ENCODE measurements at regions not wholly inside any gene's neighbourhood (a gene's known extent, or its start where the extent isn't known, plus 50 kb on each side); places are given as distances from the start of the nearest gene placed in this dataset.

GRCh38 chrX:80246271-80246670 is 174.0 kb upstream of the TENT5D start:
- H3K27me3 Mint-ChIP-seq, result no peaks in the 10 kb centered on the region
- CTCF ChIA-PET, result no interaction called here
- no peaks in the 10 kb centered on the region for H3K27me3 ChIP-seq (ENCODE audit: control insufficient read depth in 1 of 2, insufficient read depth in 2 of 2, low read length in 2 of 2)
- ATAC-seq (ENCODE audit: poor library complexity) (no peak), DNase-seq (no peak)
- no peak overlapping the region for H3K27ac ChIP-seq (ENCODE audit: low read depth in 1 of 2, low read length in 2 of 2)
- POLR2A ChIA-PET, result no interaction called here
- H3K4me1 Mint-ChIP-seq (ENCODE audit: low read depth), result no peaks in the 10 kb centered on the region
- no peak overlapping the region for H3K27ac Mint-ChIP-seq
- H3K4me3 Mint-ChIP-seq, result no peak overlapping the region
- H3K36me3 Mint-ChIP-seq (ENCODE audit: low read depth), result no peaks in the 10 kb centered on the region
- H3K9me3 ChIP-seq (ENCODE audit: control insufficient read depth in 1 of 2, insufficient read depth in 1 of 2, low read length in 2 of 2), result no peaks in the 10 kb centered on the region
- no peaks in the 10 kb centered on the region for H3K36me3 ChIP-seq (ENCODE audit: insufficient read depth, low read length)
- H3K4me1 ChIP-seq (ENCODE audit: insufficient read depth, low read length), result no peaks in the 10 kb centered on the region
- TF ChIP-seq CTCF (IDR thresholded peaks at IDR 0.05), result no peak
- H3K4me3 ChIP-seq (ENCODE audit: low read length), result no peak overlapping the region
- intact Hi-C loops (cut with DNase I, micrococcal nuclease), result no loop called here
- no peaks in the 10 kb centered on the region for H3K9me3 Mint-ChIP-seq

- ChIA-PET POLR2A (no interaction called here), CTCF (no interaction called here)
- intact Hi-C loops (cut with DNase I, micrococcal nuclease), result no loop called here
- H3K4me3 ChIP-seq (ENCODE audit: low read length), result no peak overlapping the region
- DNase-seq (no peak), ATAC-seq (ENCODE audit: poor library complexity) (no peak)
- no peaks in the 10 kb centered on the region for H3K27me3 ChIP-seq (ENCODE audit: control insufficient read depth in 1 of 2, insufficient read depth in 2 of 2, low read length in 2 of 2)
- H3K27ac ChIP-seq (ENCODE audit: low read depth in 1 of 2, low read length in 2 of 2), result no peak overlapping the region
- Mint-ChIP-seq H3K4me3 (no peak overlapping the region), H3K4me1 (ENCODE audit: low read depth) (no peaks in the 10 kb centered on the region), H3K27me3 (no peaks in the 10 kb centered on the region), H3K9me3 (no peaks in the 10 kb centered on the region), H3K27ac (no peak overlapping the region), H3K36me3 (ENCODE audit: low read depth) (no peaks in the 10 kb centered on the region)
- H3K9me3 ChIP-seq (ENCODE audit: control insufficient read depth in 1 of 2, insufficient read depth in 1 of 2, low read length in 2 of 2), result no peaks in the 10 kb centered on the region
- TF ChIP-seq CTCF (IDR thresholded peaks at IDR 0.05), result no peak
- H3K36me3 ChIP-seq (ENCODE audit: insufficient read depth, low read length), result no peaks in the 10 kb centered on the region
- H3K4me1 ChIP-seq (ENCODE audit: insufficient read depth, low read length), result no peaks in the 10 kb centered on the region
Measured at GRCh38 chrX:80266287-80266686, 154.0 kb upstream of the TENT5D start.

GRCh38 chrX:80266979-80267378 is 153.3 kb upstream of the TENT5D start:
- H3K27me3 Mint-ChIP-seq, result no peaks in the 10 kb centered on the region
- no peaks in the 10 kb centered on the region for H3K4me1 ChIP-seq (ENCODE audit: insufficient read depth, low read length)
- ATAC-seq (ENCODE audit: poor library complexity) (no peak), DNase-seq (no peak)
- CTCF ChIA-PET, result no interaction called here
- intact Hi-C loops (cut with DNase I, micrococcal nuclease), result no loop called here
- H3K27ac Mint-ChIP-seq, result no peak overlapping the region
- H3K4me1 Mint-ChIP-seq (ENCODE audit: low read depth), result no peaks in the 10 kb centered on the region
- no peaks in the 10 kb centered on the region for H3K27me3 ChIP-seq (ENCODE audit: control insufficient read depth in 1 of 2, insufficient read depth in 2 of 2, low read length in 2 of 2)
- H3K27ac ChIP-seq (ENCODE audit: low read depth in 1 of 2, low read length in 2 of 2), result no peak overlapping the region
- H3K9me3 Mint-ChIP-seq, result no peaks in the 10 kb centered on the region
- H3K36me3 ChIP-seq (ENCODE audit: insufficient read depth, low read length), result no peaks in the 10 kb centered on the region
- H3K4me3 Mint-ChIP-seq, result no peak overlapping the region
- POLR2A ChIA-PET, result no interaction called here
- no peak overlapping the region for H3K4me3 ChIP-seq (ENCODE audit: low read length)
- TF ChIP-seq CTCF (IDR thresholded peaks at IDR 0.05), result no peak
- H3K36me3 Mint-ChIP-seq (ENCODE audit: low read depth), result no peaks in the 10 kb centered on the region
- H3K9me3 ChIP-seq (ENCODE audit: control insufficient read depth in 1 of 2, insufficient read depth in 1 of 2, low read length in 2 of 2), result no peaks in the 10 kb centered on the region
